ENCODE measurements at regions not wholly inside any gene's neighbourhood (a gene's known extent, or its start where the extent isn't known, plus 50 kb on each side); places are given as distances from the start of the nearest gene placed in this dataset.

- H3K4me3 ChIP-seq (ENCODE audit: low read depth, low read length): no peak overlapping the region
- DNase-seq (ENCODE audit: low read depth): no peak
- TF ChIP-seq CTCF (IDR thresholded peaks at IDR 0.05; ENCODE audit: insufficient read depth, low read length): no peak
Measured at GRCh38 chr4:23361453-23361852, 528.4 kb downstream of the PPARGC1A start.

- H3K4me3 ChIP-seq (ENCODE audit: low read depth, low read length): no peak overlapping the region
- DNase-seq (ENCODE audit: low read depth): no peak
- TF ChIP-seq CTCF (IDR thresholded peaks at IDR 0.05; ENCODE audit: insufficient read depth, low read length): no peak
Measured at GRCh38 chr4:23360718-23361117, 529.1 kb downstream of the PPARGC1A start.

- no peak for DNase-seq (ENCODE audit: low read depth)
- no peak overlapping the region for H3K4me3 ChIP-seq (ENCODE audit: low read depth, low read length)
- TF ChIP-seq CTCF (IDR thresholded peaks at IDR 0.05; ENCODE audit: insufficient read depth, low read length): no peak
Measured at GRCh38 chr4:23355258-23355657, 534.6 kb downstream of the PPARGC1A start.

GRCh38 chr4:23353200-23353599, 536.6 kb downstream of the PPARGC1A start:
- DNase-seq (ENCODE audit: low read depth): no peak
- H3K4me3 ChIP-seq (ENCODE audit: low read depth, low read length): no peak overlapping the region
- no peak for TF ChIP-seq CTCF (IDR thresholded peaks at IDR 0.05; ENCODE audit: insufficient read depth, low read length)

GRCh38 chr4:23348789-23349498, 540.9 kb downstream of the PPARGC1A start:
- DNase-seq (ENCODE audit: low read depth): no peak
- TF ChIP-seq CTCF (IDR thresholded peaks at IDR 0.05; ENCODE audit: insufficient read depth, low read length): no peak
- H3K4me3 ChIP-seq (ENCODE audit: low read depth, low read length): no peak overlapping the region

GRCh38 chr4:23337292-23337691, 552.6 kb downstream of the PPARGC1A start:
- no peak for TF ChIP-seq CTCF (IDR thresholded peaks at IDR 0.05; ENCODE audit: insufficient read depth, low read length)
- no peak overlapping the region for H3K4me3 ChIP-seq (ENCODE audit: low read depth, low read length)
- DNase-seq (ENCODE audit: low read depth): no peak
